ENCODE measurements at regions not wholly inside any gene's neighbourhood (a gene's known extent, or its start where the extent isn't known, plus 50 kb on each side); places are given as distances from the start of the nearest gene placed in this dataset.

- TF ChIP-seq CTCF (IDR thresholded peaks at IDR 0.05; ENCODE audit: borderline replicate concordance, extremely low read depth, low read length, poor library complexity, severe bottlenecking): no peak
- no peak for TF ChIP-seq EZH2 (IDR thresholded peaks at IDR 0.05; ENCODE audit: borderline replicate concordance, low read depth, low read length, severe bottlenecking)
Measured at GRCh38 chr5:13081116-13081515, 863.4 kb downstream of the DNAH5 start.
